ENCODE measurements at regions not wholly inside any gene's neighbourhood (a gene's known extent, or its start where the extent isn't known, plus 50 kb on each side); places are given as distances from the start of the nearest gene placed in this dataset.

GRCh38 chr15:47184003-47184907 lies 533.0 kb upstream of the SEMA6D start:
- TF ChIP-seq, protein P1, sequence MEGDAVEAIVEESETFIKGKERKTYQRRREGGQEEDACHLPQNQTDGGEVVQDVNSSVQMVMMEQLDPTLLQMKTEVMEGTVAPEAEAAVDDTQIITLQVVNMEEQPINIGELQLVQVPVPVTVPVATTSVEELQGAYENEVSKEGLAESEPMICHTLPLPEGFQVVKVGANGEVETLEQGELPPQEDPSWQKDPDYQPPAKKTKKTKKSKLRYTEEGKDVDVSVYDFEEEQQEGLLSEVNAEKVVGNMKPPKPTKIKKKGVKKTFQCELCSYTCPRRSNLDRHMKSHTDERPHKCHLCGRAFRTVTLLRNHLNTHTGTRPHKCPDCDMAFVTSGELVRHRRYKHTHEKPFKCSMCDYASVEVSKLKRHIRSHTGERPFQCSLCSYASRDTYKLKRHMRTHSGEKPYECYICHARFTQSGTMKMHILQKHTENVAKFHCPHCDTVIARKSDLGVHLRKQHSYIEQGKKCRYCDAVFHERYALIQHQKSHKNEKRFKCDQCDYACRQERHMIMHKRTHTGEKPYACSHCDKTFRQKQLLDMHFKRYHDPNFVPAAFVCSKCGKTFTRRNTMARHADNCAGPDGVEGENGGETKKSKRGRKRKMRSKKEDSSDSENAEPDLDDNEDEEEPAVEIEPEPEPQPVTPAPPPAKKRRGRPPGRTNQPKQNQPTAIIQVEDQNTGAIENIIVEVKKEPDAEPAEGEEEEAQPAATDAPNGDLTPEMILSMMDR (IDR thresholded peaks at IDR 0.05) = no peak
- no peak for TF ChIP-seq EZH2 (IDR thresholded peaks at IDR 0.05; ENCODE audit: borderline replicate concordance, insufficient read depth, low read depth, low read length, poor library complexity, severe bottlenecking)

All from B cell (primary cell).